Sigmoid colon (tissue), 4 donors: ENCODE measurements at regions not wholly inside any gene's neighbourhood (a gene's known extent, or its start where the extent isn't known, plus 50 kb on each side); places are given as distances from the start of the nearest gene placed in this dataset.

Experiments used
- EP300 ChIP-seq, 4 donors: sonication (generic); formaldehyde crosslinking; IDR thresholded peaks; one replicate each; pipeline ENCODE4 v1.6.1; 2017; ENCODE audit warnings: antibody characterized with exemption in 4 of 4
- POLR2A ChIP-seq, 2 donors: fragments of 450-650 bp; IDR thresholded peaks; one replicate each; pipeline ENCODE4 v1.6.1; 2016; ENCODE audit warnings: antibody characterized with exemption in 2 of 2, mild to moderate bottlenecking in 2 of 2, moderate library complexity in 2 of 2
- POLR2AphosphoS5 ChIP-seq, 4 donors: sonication (generic); formaldehyde crosslinking; IDR thresholded peaks; one replicate each; pipeline ENCODE4 v1.6.1; 2017; ENCODE audit warnings: antibody characterized with exemption in 4 of 4
- TF ChIP-seq, protein P1 (sequence below), 4 experiments: fragments of 450-650 bp in 3 of 4; fragments of 200-600 bp in 1 of 4; IDR thresholded peaks; one replicate each; pipeline ENCODE4 v1.5.1; 2016 to 2019; ENCODE audit warnings: antibody characterized with exemption in 4 of 4, mild to moderate bottlenecking in 3 of 4, moderate library complexity in 2 of 4

DNA sequence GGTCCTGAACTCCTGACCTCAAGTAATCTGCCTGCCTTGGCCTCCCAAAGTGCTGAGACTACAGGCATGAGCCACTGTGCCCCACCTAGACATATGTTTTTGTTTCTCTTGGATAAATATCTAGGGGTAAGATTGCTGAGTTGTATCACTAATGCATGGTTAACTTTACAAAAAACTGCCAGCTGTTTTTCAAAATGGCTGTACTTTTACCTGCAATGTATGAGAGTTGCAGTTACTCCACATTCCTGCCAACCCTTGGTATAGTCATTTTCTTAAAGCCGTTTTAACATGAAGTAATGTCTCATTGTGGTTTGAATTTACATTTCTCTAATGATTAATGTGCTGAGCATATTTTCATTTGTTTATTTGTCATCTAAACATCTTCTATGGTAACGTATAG, 289.7 kb downstream of the UTRN start:
- TF ChIP-seq POLR2A (IDR thresholded peaks at IDR 0.05) (no peak), EP300 (IDR thresholded peaks at IDR 0.05) (no peak), POLR2AphosphoS5 (IDR thresholded peaks at IDR 0.05) (no peak)
- TF ChIP-seq, protein P1, sequence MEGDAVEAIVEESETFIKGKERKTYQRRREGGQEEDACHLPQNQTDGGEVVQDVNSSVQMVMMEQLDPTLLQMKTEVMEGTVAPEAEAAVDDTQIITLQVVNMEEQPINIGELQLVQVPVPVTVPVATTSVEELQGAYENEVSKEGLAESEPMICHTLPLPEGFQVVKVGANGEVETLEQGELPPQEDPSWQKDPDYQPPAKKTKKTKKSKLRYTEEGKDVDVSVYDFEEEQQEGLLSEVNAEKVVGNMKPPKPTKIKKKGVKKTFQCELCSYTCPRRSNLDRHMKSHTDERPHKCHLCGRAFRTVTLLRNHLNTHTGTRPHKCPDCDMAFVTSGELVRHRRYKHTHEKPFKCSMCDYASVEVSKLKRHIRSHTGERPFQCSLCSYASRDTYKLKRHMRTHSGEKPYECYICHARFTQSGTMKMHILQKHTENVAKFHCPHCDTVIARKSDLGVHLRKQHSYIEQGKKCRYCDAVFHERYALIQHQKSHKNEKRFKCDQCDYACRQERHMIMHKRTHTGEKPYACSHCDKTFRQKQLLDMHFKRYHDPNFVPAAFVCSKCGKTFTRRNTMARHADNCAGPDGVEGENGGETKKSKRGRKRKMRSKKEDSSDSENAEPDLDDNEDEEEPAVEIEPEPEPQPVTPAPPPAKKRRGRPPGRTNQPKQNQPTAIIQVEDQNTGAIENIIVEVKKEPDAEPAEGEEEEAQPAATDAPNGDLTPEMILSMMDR (IDR thresholded peaks at IDR 0.05), result no peak
